GM23248 (cell line): ENCODE measurements at regions not wholly inside any gene's neighbourhood (a gene's known extent, or its start where the extent isn't known, plus 50 kb on each side); places are given as distances from the start of the nearest gene placed in this dataset.

Source experiments
- DNase-seq: peaks from one replicate; pipeline ENCODE4 v3.0.0-alpha.2; 2015
- H2AFZ ChIP-seq: fragments of 200-600 bp; sonication (generic); 2 replicates; pipeline ENCODE4 v1.6.1; 2016; ENCODE audit warnings: antibody characterized with exemption
- H3F3A ChIP-seq: fragments of 200-600 bp; sonication (generic); 2 replicates; pipeline ENCODE4 v1.6.1; 2016; ENCODE audit warnings: mild to moderate bottlenecking, antibody characterized with exemption, mixed run types; ENCODE audit not compliant: insufficient read depth
- H3K27ac ChIP-seq: fragments of 200-600 bp; sonication (generic); 2 replicates; pipeline ENCODE4 v1.5.1; 2016; ENCODE audit warnings: mild to moderate bottlenecking
- H3K27me3 ChIP-seq: fragments of 200-600 bp; sonication (generic); replicated peaks from 2 replicates; pipeline ENCODE4 v1.6.1; 2016; ENCODE audit warnings: mild to moderate bottlenecking; ENCODE audit not compliant: insufficient read depth
- H3K36me3 ChIP-seq: fragments of 200-600 bp; sonication (generic); 2 replicates; pipeline ENCODE4 v1.6.1; 2016; ENCODE audit warnings: low read depth, mild to moderate bottlenecking
- H3K4me1 ChIP-seq: fragments of 200-600 bp; sonication (generic); 2 replicates; pipeline ENCODE4 v1.6.1; 2016; ENCODE audit warnings: mild to moderate bottlenecking; ENCODE audit not compliant: insufficient read depth
- H3K4me2 ChIP-seq: fragments of 200-600 bp; sonication (generic); one replicate; pipeline ENCODE4 v1.6.1; 2016; ENCODE audit warnings: mild to moderate bottlenecking; ENCODE audit not compliant: unreplicated experiment
- H3K4me3 ChIP-seq: fragments of 200-600 bp; sonication (generic); 2 replicates; pipeline ENCODE4 v1.5.1; 2016; ENCODE audit warnings: mild to moderate bottlenecking
- H3K79me2 ChIP-seq: fragments of 200-600 bp; sonication (generic); 2 replicates; pipeline ENCODE4 v1.6.1; 2016; ENCODE audit warnings: mild to moderate bottlenecking; ENCODE audit not compliant: insufficient read depth
- H3K9ac ChIP-seq: fragments of 200-600 bp; sonication (generic); 2 replicates; pipeline ENCODE4 v1.6.1; 2016; ENCODE audit warnings: mild to moderate bottlenecking
- H3K9me2 ChIP-seq: fragments of 200-600 bp; sonication (generic); 2 replicates; pipeline ENCODE4 v1.6.1; 2016; ENCODE audit warnings: mixed run types, mild to moderate bottlenecking, moderate library complexity; ENCODE audit not compliant: insufficient read depth
- H3K9me3 ChIP-seq: fragments of 200-600 bp; sonication (generic); one replicate; pipeline ENCODE4 v1.6.1; 2017; ENCODE audit warnings: low read depth
- H4K20me1 ChIP-seq: fragments of 200-600 bp; sonication (generic); 2 replicates; pipeline ENCODE4 v1.6.0; 2016; ENCODE audit not compliant: insufficient read depth
- EZH2 ChIP-seq: fragments of 200-600 bp; sonication (generic); IDR thresholded peaks from 2 replicates; pipeline ENCODE4 v1.6.1; 2018; ENCODE audit warnings: antibody characterized with exemption, mild to moderate bottlenecking; ENCODE audit not compliant: insufficient read depth, poor library complexity, severe bottlenecking
- EZH2phosphoT487 ChIP-seq: fragments of 200-600 bp; sonication (generic); IDR thresholded peaks from 2 replicates; pipeline ENCODE4 v1.6.1; 2018; ENCODE audit warnings: antibody characterized with exemption, moderate library complexity, mild to moderate bottlenecking, low read depth; ENCODE audit not compliant: insufficient read depth
- WGBS, 2 experiments: methylation state at CpG; one replicate each; pipeline ENCODE4 v1.1.6; 2015 to 2017; ENCODE audit warnings: low lambda C conversion rate in 2 of 2, low coverage in 1 of 2; ENCODE audit errors: missing lambda C conversion rate in 2 of 2; 5-methylcytosine and 5-hydroxymethylcytosine counted together
- in situ Hi-C: fragments of 300-500 bp; cut with MboI; formaldehyde crosslinking; loops from 2 replicates; pipeline ENCODE4 v1.15.0; 2020

- no peaks in the 10 kb centered on the region for H3K79me2 ChIP-seq
- no peak overlapping the region for H3K27ac ChIP-seq
- no peaks in the 10 kb centered on the region for H3K27me3 ChIP-seq
- no peaks in the 10 kb centered on the region for H3K36me3 ChIP-seq
- WGBS, 2 experiments: 82 to 83% methylated on average over 3 of the region's 3 CpGs
- H3K4me2 ChIP-seq: no peak overlapping the region
- in situ Hi-C loops: no loop called here
- H3K4me1 ChIP-seq: no peaks in the 10 kb centered on the region
- no peaks in the 10 kb centered on the region for H4K20me1 ChIP-seq
- H3K9me3 ChIP-seq: no peaks in the 10 kb centered on the region
- TF ChIP-seq EZH2phosphoT487 (no peak), EZH2 (no peak)
- H2AFZ ChIP-seq: no peak overlapping the region
- no peak overlapping the region for H3K9ac ChIP-seq
- DNase-seq: no peak
- no peaks in the 10 kb centered on the region for H3K9me2 ChIP-seq
- H3K4me3 ChIP-seq: no peak overlapping the region
- H3F3A ChIP-seq: 0 out of 2 replicates have a peak, but pooled peaks cover 5% of the 10 kb centered on the region
Measured at GRCh38 chr17:13941781-13942180, 127.5 kb upstream of the COX10 start.

DNA sequence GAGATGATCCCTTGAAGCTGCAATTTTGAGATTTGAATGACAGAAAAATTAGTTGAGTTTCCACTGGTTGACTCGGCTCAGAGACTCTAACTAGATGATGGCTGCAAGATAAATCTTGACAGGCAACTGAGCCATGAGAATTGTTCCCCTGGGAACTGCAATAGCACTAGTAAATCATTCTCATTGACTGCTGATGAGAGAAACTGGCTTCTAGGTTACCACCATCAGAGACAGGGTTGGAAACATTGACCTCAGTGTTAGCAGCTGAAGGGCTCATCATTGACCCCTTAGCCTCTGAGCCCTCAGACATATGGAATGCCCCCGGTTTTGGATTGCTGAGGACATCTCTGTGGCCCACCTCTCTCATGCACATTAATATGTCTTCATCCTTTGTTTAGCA, 125.4 kb upstream of the COX10 start:
- H3K27ac ChIP-seq: no peak overlapping the region
- H3K4me1 ChIP-seq: no peaks in the 10 kb centered on the region
- H3K4me3 ChIP-seq: no peak overlapping the region
- H3F3A ChIP-seq: 0 out of 2 replicates have a peak, but pooled peaks cover 5% of the 10 kb centered on the region
- DNase-seq: no peak
- TF ChIP-seq EZH2: no peak
- no peaks in the 10 kb centered on the region for H3K9me3 ChIP-seq
- 74 to 89% methylated on average over 2 of the region's 2 CpGs for WGBS, 2 experiments
- H3K27me3 ChIP-seq: no peaks in the 10 kb centered on the region
- H4K20me1 ChIP-seq: no peaks in the 10 kb centered on the region
- no peak overlapping the region for H3K4me2 ChIP-seq
- no peak overlapping the region for H2AFZ ChIP-seq
- H3K9me2 ChIP-seq: no peaks in the 10 kb centered on the region
- H3K36me3 ChIP-seq: no peaks in the 10 kb centered on the region
- no peaks in the 10 kb centered on the region for H3K79me2 ChIP-seq
- in situ Hi-C loops: no loop called here
- H3K9ac ChIP-seq: no peak overlapping the region

DNA sequence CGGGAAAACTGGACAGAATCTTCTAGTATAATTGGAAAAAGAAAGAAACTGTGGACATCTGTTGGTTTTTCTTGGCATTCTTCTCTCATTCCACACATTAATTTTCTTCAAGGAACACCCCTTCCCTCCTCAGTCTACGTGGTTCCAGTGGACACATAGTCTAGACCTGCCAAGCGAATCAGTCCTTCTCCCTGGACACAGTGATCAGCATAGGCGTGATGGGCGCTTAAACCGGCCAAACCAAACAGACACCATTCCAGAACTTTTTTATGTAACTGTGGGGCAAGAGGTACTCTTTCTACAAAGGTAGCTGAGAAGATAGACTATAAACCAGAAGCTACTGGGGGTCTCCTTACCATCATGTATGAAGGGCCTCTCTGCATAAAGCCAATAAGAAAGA, 121.8 kb upstream of the COX10 start:
- Histone ChIP-seq H2AFZ (no peak overlapping the region), H3K9ac (no peak overlapping the region), H3K79me2 (no peaks in the 10 kb centered on the region), H4K20me1 (no peaks in the 10 kb centered on the region), H3K9me3 (no peaks in the 10 kb centered on the region), H3F3A (no peaks in the 10 kb centered on the region), H3K36me3 (no peaks in the 10 kb centered on the region), H3K27ac (no peak overlapping the region), H3K9me2 (no peaks in the 10 kb centered on the region), H3K4me1 (no peaks in the 10 kb centered on the region), H3K4me3 (no peak overlapping the region), H3K27me3 (no peaks in the 10 kb centered on the region), H3K4me2 (no peak overlapping the region)
- WGBS, 2 experiments: 82 to 84% methylated on average over 6 of the region's 6 CpGs
- no peak for DNase-seq
- TF ChIP-seq EZH2phosphoT487: no peak
- no peak for TF ChIP-seq EZH2
- in situ Hi-C loops: no loop called here

DNA sequence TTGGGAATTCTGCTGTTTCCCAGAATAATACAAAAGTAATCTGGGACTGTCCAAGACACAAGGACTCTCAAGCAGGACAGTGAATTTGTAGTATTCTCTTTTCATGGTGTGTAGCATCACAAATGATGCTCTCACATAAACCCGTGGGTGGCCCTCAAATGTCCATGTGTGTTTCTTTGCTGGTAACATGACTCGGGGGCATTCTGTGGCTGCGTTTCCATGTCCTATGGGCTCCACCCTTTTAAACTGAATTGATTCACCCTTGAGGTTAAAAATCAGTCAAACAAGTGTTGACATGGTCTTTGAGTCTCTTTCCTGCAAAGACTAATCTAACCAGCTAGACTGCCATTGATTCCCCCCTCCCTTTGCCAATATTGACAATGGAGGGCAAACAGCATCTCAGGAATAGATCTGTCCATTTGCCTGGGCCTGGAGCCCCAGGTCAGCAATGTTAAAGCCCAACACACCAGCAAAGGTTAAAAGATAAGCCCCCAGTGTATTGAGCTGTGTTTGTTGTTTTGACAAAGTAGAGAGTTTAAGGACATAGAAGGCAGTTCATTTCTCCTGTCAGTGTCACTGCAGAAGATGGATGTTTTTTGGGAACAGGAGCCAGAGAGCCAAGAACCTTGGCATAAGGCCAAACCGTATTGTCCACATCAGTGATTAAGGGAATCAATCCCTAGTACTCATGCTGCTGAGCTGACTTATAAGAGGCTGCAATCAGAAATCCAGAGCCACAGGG, 117.1 kb upstream of the COX10 start:
- Histone ChIP-seq H3K9me3 (no peaks in the 10 kb centered on the region), H3K27me3 (no peaks in the 10 kb centered on the region), H3K4me3 (no peak overlapping the region), H4K20me1 (no peaks in the 10 kb centered on the region), H3K9me2 (no peaks in the 10 kb centered on the region), H2AFZ (no peak overlapping the region), H3F3A (peaks cover 5% of the 10 kb centered on the region; the same call in 1 of the 2 replicates), H3K27ac (no peak overlapping the region), H3K4me2 (no peak overlapping the region), H3K9ac (no peak overlapping the region), H3K36me3 (no peaks in the 10 kb centered on the region), H3K4me1 (peaks cover 12% of the 10 kb centered on the region), H3K79me2 (no peaks in the 10 kb centered on the region)
- TF ChIP-seq EZH2phosphoT487 (no peak), EZH2 (no peak)
- no peak for DNase-seq
- in situ Hi-C loops: no loop called here
- WGBS, 2 experiments: 77 to 82% methylated on average over 4 of the region's 4 CpGs
